AG10803 (cell line): ENCODE measurements at regions not wholly inside any gene's neighbourhood (a gene's known extent, or its start where the extent isn't known, plus 50 kb on each side); places are given as distances from the start of the nearest gene placed in this dataset.

Experiments used
- DNase-seq: peaks from one replicate; pipeline ENCODE4 v3.0.0; 2010; ENCODE audit warnings: low read depth
- H3K4me3 ChIP-seq: 2 replicates; pipeline ENCODE4 v1.5.1; 2011; ENCODE audit warnings: mild to moderate bottlenecking, low read length, control low read depth
- CTCF ChIP-seq: conservative IDR thresholded peaks from 2 replicates; pipeline ENCODE4 v1.5.1; 2011; ENCODE audit warnings: mild to moderate bottlenecking, low read length, control low read depth, inconsistent platforms

GRCh38 chr5:68489556-68489955, 274.0 kb downstream of the PIK3R1 start:
- no peak for DNase-seq
- H3K4me3 ChIP-seq: no peak overlapping the region
- no peak for TF ChIP-seq CTCF

GRCh38 chr5:68490406-68490805, 274.9 kb downstream of the PIK3R1 start:
- no peak for TF ChIP-seq CTCF
- H3K4me3 ChIP-seq: no peak overlapping the region
- DNase-seq: no peak

- no peak overlapping the region for H3K4me3 ChIP-seq
- TF ChIP-seq CTCF: no peak
- DNase-seq: no peak
Observed at GRCh38 chr5:68494771-68495170, 279.2 kb downstream of the PIK3R1 start.

GRCh38 chr5:68499987-68500386, 284.4 kb downstream of the PIK3R1 start:
- no peak overlapping the region for H3K4me3 ChIP-seq
- TF ChIP-seq CTCF: no peak
- peak; percentile 67 for DNase-seq

- no peak for TF ChIP-seq CTCF
- no peak for DNase-seq
- H3K4me3 ChIP-seq: no peak overlapping the region
Observed at GRCh38 chr5:68500813-68501212, 285.3 kb downstream of the PIK3R1 start.

- no peak for DNase-seq
- H3K4me3 ChIP-seq: no peak overlapping the region
- TF ChIP-seq CTCF: no peak
Observed at GRCh38 chr5:68502531-68502930, 287.0 kb downstream of the PIK3R1 start.

GRCh38 chr5:68504306-68504705, 288.8 kb downstream of the PIK3R1 start:
- no peak for DNase-seq

More at GRCh38 chr5:68504306-68504705, 288.8 kb downstream of the PIK3R1 start:
- no peak for TF ChIP-seq CTCF
- H3K4me3 ChIP-seq: no peak overlapping the region
